ENCODE measurements at regions not wholly inside any gene's neighbourhood (a gene's known extent, or its start where the extent isn't known, plus 50 kb on each side); places are given as distances from the start of the nearest gene placed in this dataset.

DNA sequence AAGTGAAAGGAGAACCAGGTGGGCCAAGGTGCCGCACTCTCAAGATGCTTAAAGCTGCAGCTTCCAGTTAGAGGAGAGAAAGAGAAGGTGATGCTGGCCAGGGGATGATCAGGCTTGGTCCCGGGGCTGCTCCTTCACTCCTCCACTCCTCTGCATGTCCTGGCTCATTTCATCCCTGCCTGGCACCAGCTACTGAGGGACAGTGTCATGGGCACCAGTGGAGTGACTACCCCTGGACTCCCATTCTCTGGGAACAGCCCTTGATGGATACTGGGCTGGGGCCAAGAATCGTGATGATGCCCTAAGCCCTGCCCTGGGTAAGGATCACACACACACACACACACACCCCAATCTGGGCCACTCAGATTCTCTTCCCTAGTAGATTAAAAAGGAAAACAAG lies 243.7 kb downstream of the UACA start:
- no peaks in the 10 kb centered on the region for H3K4me1 ChIP-seq (ENCODE audit: control insufficient read depth in 2 of 3, insufficient read depth in 2 of 3, low read depth in 1 of 3, low read length in 3 of 3)
- DNase-seq (no peak), FAIRE-seq (no peak)
- intact Hi-C loops (cut with DNase I) = no loop called here
- no peak overlapping the region for H3K4me3 ChIP-seq (ENCODE audit: low read length in 3 of 3)
- H3K27ac ChIP-seq (ENCODE audit: low read depth in 2 of 2, low read length in 2 of 2) = no peak overlapping the region
- TF ChIP-seq, protein P1, sequence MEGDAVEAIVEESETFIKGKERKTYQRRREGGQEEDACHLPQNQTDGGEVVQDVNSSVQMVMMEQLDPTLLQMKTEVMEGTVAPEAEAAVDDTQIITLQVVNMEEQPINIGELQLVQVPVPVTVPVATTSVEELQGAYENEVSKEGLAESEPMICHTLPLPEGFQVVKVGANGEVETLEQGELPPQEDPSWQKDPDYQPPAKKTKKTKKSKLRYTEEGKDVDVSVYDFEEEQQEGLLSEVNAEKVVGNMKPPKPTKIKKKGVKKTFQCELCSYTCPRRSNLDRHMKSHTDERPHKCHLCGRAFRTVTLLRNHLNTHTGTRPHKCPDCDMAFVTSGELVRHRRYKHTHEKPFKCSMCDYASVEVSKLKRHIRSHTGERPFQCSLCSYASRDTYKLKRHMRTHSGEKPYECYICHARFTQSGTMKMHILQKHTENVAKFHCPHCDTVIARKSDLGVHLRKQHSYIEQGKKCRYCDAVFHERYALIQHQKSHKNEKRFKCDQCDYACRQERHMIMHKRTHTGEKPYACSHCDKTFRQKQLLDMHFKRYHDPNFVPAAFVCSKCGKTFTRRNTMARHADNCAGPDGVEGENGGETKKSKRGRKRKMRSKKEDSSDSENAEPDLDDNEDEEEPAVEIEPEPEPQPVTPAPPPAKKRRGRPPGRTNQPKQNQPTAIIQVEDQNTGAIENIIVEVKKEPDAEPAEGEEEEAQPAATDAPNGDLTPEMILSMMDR (IDR thresholded peaks at IDR 0.05; ENCODE audit: borderline replicate concordance, extremely low read depth, insufficient read depth) = no peak
- no peaks in the 10 kb centered on the region for H3K36me3 ChIP-seq (ENCODE audit: control insufficient read depth in 2 of 3, insufficient read depth in 3 of 3, low read length in 3 of 3)
- H3K9ac ChIP-seq (ENCODE audit: low read length in 3 of 3) = no peak overlapping the region
- H3K27me3 ChIP-seq (ENCODE audit: control insufficient read depth, insufficient read depth, low read length) = no peaks in the 10 kb centered on the region
- H3K9me3 ChIP-seq (ENCODE audit: control insufficient read depth in 2 of 3, insufficient read depth in 1 of 3, low read length in 3 of 3) = no peaks in the 10 kb centered on the region

GRCh38 chr15:70519004-70519365 lies 244.4 kb downstream of the UACA start:
- intact Hi-C loops (cut with DNase I) = no loop called here
- Histone ChIP-seq H3K36me3 (ENCODE audit: control insufficient read depth in 2 of 3, insufficient read depth in 3 of 3, low read length in 3 of 3) (no peaks in the 10 kb centered on the region), H3K4me3 (ENCODE audit: low read length in 3 of 3) (no peak overlapping the region), H3K9me3 (ENCODE audit: control insufficient read depth in 2 of 3, insufficient read depth in 1 of 3, low read length in 3 of 3) (no peaks in the 10 kb centered on the region), H3K27ac (ENCODE audit: low read depth in 2 of 2, low read length in 2 of 2) (no peak overlapping the region), H3K4me1 (ENCODE audit: control insufficient read depth in 2 of 3, insufficient read depth in 2 of 3, low read depth in 1 of 3, low read length in 3 of 3) (no peaks in the 10 kb centered on the region), H3K27me3 (ENCODE audit: control insufficient read depth, insufficient read depth, low read length) (no peaks in the 10 kb centered on the region), H3K9ac (ENCODE audit: low read length in 3 of 3) (no peak overlapping the region)
- DNase-seq (no peak), FAIRE-seq (no peak)
- TF ChIP-seq, protein P1 (IDR thresholded peaks at IDR 0.05; ENCODE audit: borderline replicate concordance, extremely low read depth, insufficient read depth) = no peak

DNA sequence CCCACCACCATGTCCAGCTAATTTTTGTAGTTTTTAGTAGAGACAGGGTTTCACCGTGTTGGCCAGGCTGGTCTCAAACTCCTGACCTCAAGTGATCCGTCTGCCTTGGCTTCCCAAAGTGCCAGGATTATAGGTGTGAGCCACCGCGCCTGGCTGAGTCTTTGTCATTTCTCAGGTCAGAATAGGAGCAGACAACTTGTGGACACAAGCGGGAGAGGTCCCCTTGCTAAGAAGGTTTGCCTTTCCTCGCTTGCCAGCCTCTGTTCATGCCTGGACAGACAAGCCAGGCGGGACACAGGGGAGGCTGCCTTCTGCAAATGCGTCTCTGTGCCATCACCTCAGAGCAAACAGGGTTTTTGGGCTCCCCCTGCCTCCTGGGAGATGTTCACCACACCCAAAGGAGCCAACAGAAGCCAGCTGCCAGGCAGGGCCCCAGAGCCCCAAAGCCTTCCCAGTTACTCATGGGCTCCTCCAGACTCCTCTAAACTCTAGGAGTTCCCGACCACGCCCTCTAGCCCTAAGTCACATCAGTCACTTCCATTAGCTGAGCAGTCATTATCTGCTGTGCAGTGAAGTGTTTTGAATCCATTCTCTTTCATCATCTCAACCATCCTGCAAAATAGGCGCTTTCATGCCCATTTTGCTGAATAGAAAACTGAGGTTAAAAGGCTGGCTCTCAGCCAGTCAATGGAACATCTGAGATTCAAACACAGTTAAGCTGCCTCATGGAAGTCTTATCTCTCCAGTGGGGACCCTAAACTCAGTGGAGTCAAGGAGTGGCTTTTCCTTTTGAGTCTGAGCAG lies 245.0 kb downstream of the UACA start:
- TF ChIP-seq, protein P1 (IDR thresholded peaks at IDR 0.05; ENCODE audit: borderline replicate concordance, extremely low read depth, insufficient read depth) = no peak
- Histone ChIP-seq H3K27ac (ENCODE audit: low read depth in 2 of 2, low read length in 2 of 2) (no peak overlapping the region), H3K4me3 (ENCODE audit: low read length in 3 of 3) (no peak overlapping the region), H3K9ac (ENCODE audit: low read length in 3 of 3) (no peak overlapping the region), H3K4me1 (ENCODE audit: control insufficient read depth in 2 of 3, insufficient read depth in 2 of 3, low read depth in 1 of 3, low read length in 3 of 3) (no peaks in the 10 kb centered on the region), H3K9me3 (ENCODE audit: control insufficient read depth in 2 of 3, insufficient read depth in 1 of 3, low read length in 3 of 3) (no peaks in the 10 kb centered on the region), H3K27me3 (ENCODE audit: control insufficient read depth, insufficient read depth, low read length) (no peaks in the 10 kb centered on the region), H3K36me3 (ENCODE audit: control insufficient read depth in 2 of 3, insufficient read depth in 3 of 3, low read length in 3 of 3) (no peaks in the 10 kb centered on the region)
- DNase-seq (no peak), FAIRE-seq (no peak)
- intact Hi-C loops (cut with DNase I) = no loop called here

GRCh38 chr15:70517194-70517590 lies 246.2 kb downstream of the UACA start:
- Histone ChIP-seq H3K9ac (ENCODE audit: low read length in 3 of 3) (no peak overlapping the region), H3K36me3 (ENCODE audit: control insufficient read depth in 2 of 3, insufficient read depth in 3 of 3, low read length in 3 of 3) (no peaks in the 10 kb centered on the region), H3K4me1 (ENCODE audit: control insufficient read depth in 2 of 3, insufficient read depth in 2 of 3, low read depth in 1 of 3, low read length in 3 of 3) (no peaks in the 10 kb centered on the region), H3K9me3 (ENCODE audit: control insufficient read depth in 2 of 3, insufficient read depth in 1 of 3, low read length in 3 of 3) (no peaks in the 10 kb centered on the region), H3K27me3 (ENCODE audit: control insufficient read depth, insufficient read depth, low read length) (no peaks in the 10 kb centered on the region), H3K27ac (ENCODE audit: low read depth in 2 of 2, low read length in 2 of 2) (no peak overlapping the region), H3K4me3 (ENCODE audit: low read length in 3 of 3) (no peak overlapping the region)
- no peak for FAIRE-seq
- TF ChIP-seq, protein P1 (IDR thresholded peaks at IDR 0.05; ENCODE audit: borderline replicate concordance, extremely low read depth, insufficient read depth) = no peak
- intact Hi-C loops (cut with DNase I) = no loop called here
- DNase-seq = no peak
